ENCODE measurements at regions not wholly inside any gene's neighbourhood (a gene's known extent, or its start where the extent isn't known, plus 50 kb on each side); places are given as distances from the start of the nearest gene placed in this dataset.

DNA sequence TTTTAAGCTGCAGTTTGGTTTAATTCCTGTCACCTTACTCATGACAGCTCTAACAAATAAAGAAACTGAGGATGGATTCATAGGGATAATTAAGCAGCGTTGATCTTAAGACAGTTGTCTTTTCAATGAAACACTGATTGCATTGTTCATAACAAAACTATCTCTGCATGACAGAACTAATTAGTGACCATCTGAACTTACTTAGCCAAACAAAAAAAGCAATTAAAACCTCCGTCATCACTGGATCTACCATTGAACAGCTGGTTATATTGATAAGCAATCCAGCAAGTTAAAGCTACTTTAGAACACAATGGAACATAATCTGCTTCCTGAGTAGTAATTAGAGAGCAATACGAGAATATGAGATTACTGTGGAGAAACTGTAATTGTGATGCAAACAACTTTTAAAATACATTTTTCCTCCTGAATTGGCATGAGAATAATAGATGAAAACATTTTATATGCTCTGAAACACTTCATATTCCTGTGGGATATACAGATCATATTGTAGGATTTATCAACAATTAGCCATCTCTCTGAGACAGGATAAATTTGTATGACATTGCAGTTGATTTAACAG lies 2576.8 kb downstream of the PCDH7 start:
- Histone ChIP-seq H3K4me1 (ENCODE audit: insufficient read depth, low read length) (no peaks in the 10 kb centered on the region; the same call in 1 of the 2 replicates), H3K36me3 (ENCODE audit: insufficient read depth, low read length) (no peaks in the 10 kb centered on the region), H3K9ac (ENCODE audit: low read depth, low read length) (no peak overlapping the region), H3K9me3 (ENCODE audit: control insufficient read depth, insufficient read depth, low read length) (no peaks in the 10 kb centered on the region)

DNA sequence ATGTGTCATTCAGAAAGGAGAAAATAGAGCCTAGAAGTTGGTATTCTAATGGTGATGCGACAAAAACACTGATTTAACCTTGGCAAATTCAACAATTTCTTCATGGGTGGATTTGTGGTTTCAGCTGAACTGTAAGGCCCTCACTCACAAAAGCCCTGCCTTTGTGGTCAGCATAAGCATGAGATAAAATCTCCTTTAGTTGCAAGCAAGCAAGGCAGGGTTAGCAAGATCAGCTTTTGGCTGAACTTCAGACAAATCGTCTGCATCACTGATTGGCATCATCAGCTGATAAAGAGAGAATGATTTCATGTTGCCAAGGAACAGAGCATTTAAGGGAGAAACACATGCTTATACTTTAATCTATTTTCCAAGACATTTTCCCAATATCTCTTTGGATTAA lies 2582.2 kb downstream of the PCDH7 start:
- Histone ChIP-seq H3K9me3 (ENCODE audit: control insufficient read depth, insufficient read depth, low read length) (no peaks in the 10 kb centered on the region), H3K9ac (ENCODE audit: low read depth, low read length) (no peak overlapping the region), H3K36me3 (ENCODE audit: insufficient read depth, low read length) (no peaks in the 10 kb centered on the region), H3K4me1 (ENCODE audit: insufficient read depth, low read length) (no peaks in the 10 kb centered on the region; the same call in 1 of the 2 replicates)

DNA sequence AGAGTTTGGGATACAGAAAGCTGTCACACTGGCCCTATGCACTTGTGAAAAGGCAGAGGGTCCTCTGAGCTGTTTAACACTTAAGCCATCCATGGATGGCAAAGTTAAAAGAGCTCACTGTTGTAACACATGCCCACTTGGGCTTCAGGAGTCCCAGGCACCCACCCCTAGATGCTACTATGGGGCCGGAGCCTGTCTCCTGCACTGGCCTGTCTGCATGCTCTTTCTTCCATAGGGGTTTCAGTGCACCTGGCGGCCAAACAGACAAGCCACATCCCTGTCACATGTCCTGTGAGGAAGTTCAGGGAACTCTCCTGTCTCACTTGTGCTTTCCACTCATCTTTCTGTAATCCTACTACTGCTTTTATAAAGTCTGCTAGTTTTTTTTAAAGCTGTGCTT lies 2586.0 kb downstream of the PCDH7 start:
- H3K4me1 ChIP-seq (ENCODE audit: insufficient read depth, low read length), result no peaks in the 10 kb centered on the region
- H3K9me3 ChIP-seq (ENCODE audit: control insufficient read depth, insufficient read depth, low read length), result no peaks in the 10 kb centered on the region
- H3K9ac ChIP-seq (ENCODE audit: low read depth, low read length), result no peak overlapping the region
- no peaks in the 10 kb centered on the region for H3K36me3 ChIP-seq (ENCODE audit: insufficient read depth, low read length)

DNA sequence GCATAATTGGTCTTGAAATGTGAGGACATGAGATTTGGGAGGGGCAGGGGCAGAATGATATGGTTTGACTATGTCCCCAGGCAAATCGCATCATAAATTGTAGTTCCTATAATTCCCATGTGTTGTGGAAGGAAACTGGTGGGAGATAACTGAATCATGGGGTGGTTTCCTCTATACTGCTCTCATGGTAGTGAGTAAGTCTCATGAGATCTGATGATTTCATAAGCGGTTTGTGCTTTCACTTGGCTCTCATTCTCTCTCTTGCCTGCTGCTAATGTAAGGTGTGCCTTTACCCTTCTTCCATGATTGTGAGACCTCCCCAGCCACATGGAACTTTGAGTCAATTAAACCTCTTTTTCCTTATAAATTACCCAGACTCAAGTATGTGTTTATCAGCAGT lies 2595.9 kb downstream of the PCDH7 start:
- Histone ChIP-seq H3K9me3 (ENCODE audit: control insufficient read depth, insufficient read depth, low read length) (no peaks in the 10 kb centered on the region; the same call in 1 of the 2 replicates), H3K4me1 (ENCODE audit: insufficient read depth, low read length) (no peaks in the 10 kb centered on the region), H3K9ac (ENCODE audit: low read depth, low read length) (no peak overlapping the region), H3K36me3 (ENCODE audit: insufficient read depth, low read length) (no peaks in the 10 kb centered on the region)

DNA sequence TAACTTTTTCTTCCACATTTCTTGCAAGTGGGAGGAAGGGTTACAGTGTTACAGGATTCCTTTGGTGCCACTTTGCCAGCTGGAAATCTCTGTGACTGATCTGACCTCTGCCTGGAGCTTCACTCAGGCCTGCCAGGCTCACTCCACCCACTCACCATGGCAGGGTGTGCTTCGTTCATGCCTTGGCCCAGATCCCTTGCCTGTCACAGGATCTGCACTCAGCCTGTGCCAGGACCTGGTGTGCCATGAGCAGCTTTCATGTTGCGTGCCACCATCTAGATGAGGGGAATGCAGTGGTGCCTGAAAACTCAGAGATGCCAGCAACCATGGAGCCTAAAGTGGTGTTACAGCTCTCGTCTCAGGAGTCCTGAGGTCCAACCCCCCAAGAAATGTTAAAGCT lies 2596.4 kb downstream of the PCDH7 start:
- no peaks in the 10 kb centered on the region for H3K4me1 ChIP-seq (ENCODE audit: insufficient read depth, low read length)
- H3K9me3 ChIP-seq (ENCODE audit: control insufficient read depth, insufficient read depth, low read length), result no peaks in the 10 kb centered on the region; the same call in 1 of the 2 replicates
- no peaks in the 10 kb centered on the region for H3K36me3 ChIP-seq (ENCODE audit: insufficient read depth, low read length)
- no peak overlapping the region for H3K9ac ChIP-seq (ENCODE audit: low read depth, low read length)

DNA sequence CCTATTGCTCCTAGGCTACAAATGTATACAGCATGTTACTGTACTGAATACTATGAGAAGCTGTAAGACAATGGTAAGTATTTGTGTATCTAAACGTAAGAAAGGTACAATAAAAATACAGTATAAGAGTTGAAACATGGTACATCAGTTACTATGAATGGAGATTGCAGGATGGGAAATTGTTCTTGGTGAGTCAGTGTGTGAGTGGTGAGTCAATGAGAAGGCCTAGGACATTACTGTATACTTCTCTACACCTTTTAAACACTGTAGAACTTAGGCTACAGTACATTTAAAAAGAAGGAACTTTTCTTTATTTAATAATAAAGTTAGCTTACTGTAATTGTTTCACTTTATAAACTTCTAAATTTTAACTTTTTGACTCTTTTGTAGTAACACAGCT lies 2603.2 kb downstream of the PCDH7 start:
- H3K4me1 ChIP-seq (ENCODE audit: insufficient read depth, low read length), result no peaks in the 10 kb centered on the region
- no peak overlapping the region for H3K9ac ChIP-seq (ENCODE audit: low read depth, low read length)
- H3K36me3 ChIP-seq (ENCODE audit: insufficient read depth, low read length), result no peaks in the 10 kb centered on the region
- H3K9me3 ChIP-seq (ENCODE audit: control insufficient read depth, insufficient read depth, low read length), result no peaks in the 10 kb centered on the region

DNA sequence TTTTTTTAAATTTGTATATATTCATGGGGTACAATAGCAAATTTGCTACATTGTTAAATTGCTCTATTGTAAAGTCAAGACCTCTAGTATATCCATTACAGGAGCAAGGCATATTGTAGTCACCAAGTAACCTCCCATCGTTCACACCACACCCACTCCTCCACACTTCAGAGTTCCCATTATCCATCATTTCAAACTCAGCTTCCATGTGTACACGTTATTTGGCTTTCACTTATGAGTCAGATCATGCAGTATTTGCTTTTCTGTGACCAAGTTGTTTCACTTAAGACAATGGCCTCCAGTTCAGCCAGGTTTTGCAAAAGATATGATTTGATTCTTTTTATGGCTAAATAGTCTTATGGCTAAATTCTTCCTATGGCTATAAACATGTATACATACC lies 2614.2 kb downstream of the PCDH7 start:
- Histone ChIP-seq H3K4me1 (ENCODE audit: insufficient read depth, low read length) (no peaks in the 10 kb centered on the region), H3K9ac (ENCODE audit: low read depth, low read length) (no peak overlapping the region), H3K36me3 (ENCODE audit: insufficient read depth, low read length) (no peaks in the 10 kb centered on the region), H3K9me3 (ENCODE audit: control insufficient read depth, insufficient read depth, low read length) (peaks cover 8% of the 10 kb centered on the region)

DNA sequence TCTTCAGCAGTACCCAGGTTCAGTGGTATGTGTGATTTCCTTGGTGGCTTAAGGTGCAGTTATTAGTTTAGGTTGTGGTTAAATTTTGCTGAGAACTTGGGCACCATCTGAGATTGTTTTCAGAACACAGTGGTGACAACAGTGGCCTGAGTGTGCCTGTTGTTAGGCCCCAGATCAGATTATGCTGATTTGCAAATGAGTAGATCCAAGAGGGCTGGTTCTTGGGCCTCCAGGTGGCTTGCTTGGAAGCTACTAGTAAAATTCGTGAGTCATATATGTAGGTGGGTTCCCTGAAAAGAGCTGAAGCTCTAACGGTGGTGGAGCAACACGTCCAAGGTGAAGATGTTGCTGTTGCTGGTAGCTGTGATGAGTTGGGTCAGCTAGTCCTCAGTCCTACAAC lies 2619.6 kb downstream of the PCDH7 start:
- Histone ChIP-seq H3K36me3 (ENCODE audit: insufficient read depth, low read length) (no peaks in the 10 kb centered on the region), H3K4me1 (ENCODE audit: insufficient read depth, low read length) (no peaks in the 10 kb centered on the region), H3K9ac (ENCODE audit: low read depth, low read length) (no peak overlapping the region), H3K9me3 (ENCODE audit: control insufficient read depth, insufficient read depth, low read length) (no peaks in the 10 kb centered on the region)

DNA sequence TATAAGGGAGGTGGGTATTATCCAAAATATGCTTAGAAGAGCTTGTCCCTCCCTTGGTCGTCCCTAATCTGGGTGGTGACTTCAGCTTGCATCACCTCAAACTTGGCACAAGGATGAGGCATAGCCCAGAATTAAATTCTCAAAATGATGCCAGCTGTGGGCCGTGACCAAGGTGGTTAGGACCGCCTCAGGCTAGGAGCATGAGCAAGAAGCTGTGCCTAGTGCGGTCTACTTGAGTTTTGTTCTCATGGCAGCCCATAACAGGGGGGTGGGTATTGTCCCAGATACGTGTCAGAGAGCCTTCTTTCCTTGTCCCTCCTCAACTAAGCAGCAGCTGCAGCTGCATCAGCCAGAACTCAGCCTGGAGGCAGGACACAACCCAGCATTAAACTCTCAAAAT lies 2620.0 kb downstream of the PCDH7 start:
- Histone ChIP-seq H3K4me1 (ENCODE audit: insufficient read depth, low read length) (no peaks in the 10 kb centered on the region), H3K9me3 (ENCODE audit: control insufficient read depth, insufficient read depth, low read length) (no peaks in the 10 kb centered on the region), H3K36me3 (ENCODE audit: insufficient read depth, low read length) (no peaks in the 10 kb centered on the region), H3K9ac (ENCODE audit: low read depth, low read length) (no peak overlapping the region)

DNA sequence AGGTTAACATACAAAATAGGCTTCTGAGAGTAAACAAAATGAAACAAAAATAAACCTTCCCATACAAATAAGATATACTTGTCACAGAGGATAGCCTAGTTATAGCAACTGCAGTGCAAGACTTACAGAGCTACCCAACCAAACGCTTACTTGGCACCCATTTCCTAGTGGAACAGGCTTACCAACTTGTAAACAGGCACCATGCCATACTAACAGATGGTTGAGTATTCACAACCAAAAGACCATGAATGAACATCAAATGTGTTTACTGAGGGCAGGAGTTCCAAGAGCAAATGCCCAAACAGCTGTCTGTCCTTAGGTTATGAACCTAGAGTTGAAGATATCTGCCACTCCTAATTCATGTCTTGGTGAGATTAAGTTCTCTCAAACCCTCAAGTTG lies 2629.2 kb downstream of the PCDH7 start:
- Histone ChIP-seq H3K9ac (ENCODE audit: low read depth, low read length) (no peak overlapping the region), H3K36me3 (ENCODE audit: insufficient read depth, low read length) (no peaks in the 10 kb centered on the region), H3K9me3 (ENCODE audit: control insufficient read depth, insufficient read depth, low read length) (no peaks in the 10 kb centered on the region), H3K4me1 (ENCODE audit: insufficient read depth, low read length) (no peaks in the 10 kb centered on the region)

DNA sequence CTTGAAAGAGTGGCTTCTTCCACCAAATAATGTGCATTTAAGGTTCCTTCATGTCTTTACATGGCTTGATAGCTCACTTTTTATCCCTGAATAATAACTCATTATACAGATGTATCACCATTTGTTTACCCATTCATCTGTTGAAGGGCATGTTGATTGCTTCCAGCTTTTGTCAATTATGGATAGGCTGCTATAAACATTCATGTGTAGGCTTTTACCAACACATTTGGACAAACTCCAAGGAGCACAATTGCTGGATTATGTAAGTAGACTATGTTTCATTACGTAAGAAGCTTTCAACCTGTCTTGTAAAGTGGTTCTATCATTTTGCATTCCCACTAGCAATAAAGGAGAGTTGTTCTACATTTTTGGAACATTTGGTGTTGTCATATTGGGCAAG lies 2637.0 kb downstream of the PCDH7 start:
- no peaks in the 10 kb centered on the region for H3K36me3 ChIP-seq (ENCODE audit: insufficient read depth, low read length)
- no peaks in the 10 kb centered on the region for H3K9me3 ChIP-seq (ENCODE audit: control insufficient read depth, insufficient read depth, low read length)
- H3K4me1 ChIP-seq (ENCODE audit: insufficient read depth, low read length), result no peaks in the 10 kb centered on the region
- no peak overlapping the region for H3K9ac ChIP-seq (ENCODE audit: low read depth, low read length)

DNA sequence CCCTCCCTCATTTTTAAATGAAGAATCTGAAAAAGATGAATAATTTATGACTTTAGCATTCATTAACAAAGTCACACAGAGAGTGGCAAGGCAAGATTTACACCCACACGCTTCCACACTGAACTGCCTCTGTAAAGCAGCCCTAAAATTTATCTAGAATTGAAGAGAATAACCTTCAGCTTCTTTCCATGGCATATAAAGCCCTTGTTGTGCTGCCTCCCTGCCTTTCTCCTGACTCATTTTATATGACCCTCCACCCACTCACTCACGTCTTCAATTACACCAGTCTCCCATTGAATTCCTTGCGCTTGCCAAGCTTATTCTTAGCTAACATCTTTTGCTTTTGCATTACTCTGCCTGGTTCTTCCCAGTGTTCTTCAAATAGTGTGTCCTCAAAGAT lies 2649.3 kb downstream of the PCDH7 start:
- Histone ChIP-seq H3K9ac (ENCODE audit: low read depth, low read length) (no peak overlapping the region), H3K36me3 (ENCODE audit: insufficient read depth, low read length) (no peaks in the 10 kb centered on the region), H3K4me1 (ENCODE audit: insufficient read depth, low read length) (no peaks in the 10 kb centered on the region), H3K9me3 (ENCODE audit: control insufficient read depth, insufficient read depth, low read length) (no peaks in the 10 kb centered on the region)

DNA sequence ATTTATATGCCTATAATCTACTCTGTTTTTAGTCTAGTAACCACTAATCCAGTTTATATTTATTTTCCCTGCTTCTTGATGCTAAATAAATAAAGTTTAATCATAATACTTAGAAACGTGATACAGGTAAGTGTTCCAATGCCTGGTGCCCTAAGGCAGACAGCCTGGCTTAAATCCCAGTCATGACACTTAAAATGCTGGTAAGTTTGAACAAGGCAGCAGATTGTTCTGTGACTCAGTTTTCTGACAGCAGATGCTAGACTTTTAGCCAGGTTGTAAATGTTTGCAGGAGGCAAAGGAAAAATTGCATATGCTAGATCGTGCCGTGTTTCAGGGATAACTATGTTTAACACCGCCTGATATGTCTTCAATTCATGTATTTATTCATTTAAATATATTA lies 2661.6 kb downstream of the PCDH7 start:
- Histone ChIP-seq H3K9ac (ENCODE audit: low read depth, low read length) (no peak overlapping the region), H3K36me3 (ENCODE audit: insufficient read depth, low read length) (no peaks in the 10 kb centered on the region), H3K9me3 (ENCODE audit: control insufficient read depth, insufficient read depth, low read length) (no peaks in the 10 kb centered on the region), H3K4me1 (ENCODE audit: insufficient read depth, low read length) (peaks cover 3% of the 10 kb centered on the region; the same call in 1 of the 2 replicates)

DNA sequence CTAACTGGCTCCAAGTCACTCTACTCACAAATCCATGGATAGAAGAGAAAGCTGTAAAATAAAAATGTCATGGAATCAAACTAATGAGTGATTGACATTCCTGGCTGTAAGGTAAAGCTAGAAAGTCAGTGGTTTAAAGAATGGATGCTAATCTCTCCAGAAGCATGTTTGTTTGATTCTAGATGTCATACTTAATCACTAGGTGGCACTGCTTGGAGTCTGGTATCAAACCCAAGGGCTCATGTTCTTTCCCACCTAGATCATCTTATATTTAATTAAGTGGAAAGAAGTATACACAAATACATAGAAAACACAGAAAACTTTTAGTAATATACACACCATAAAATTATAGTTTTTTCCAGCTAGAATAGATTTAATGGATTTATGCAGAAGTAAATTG lies 2666.6 kb downstream of the PCDH7 start:
- no peak overlapping the region for H3K9ac ChIP-seq (ENCODE audit: low read depth, low read length)
- no peaks in the 10 kb centered on the region for H3K9me3 ChIP-seq (ENCODE audit: control insufficient read depth, insufficient read depth, low read length)
- H3K36me3 ChIP-seq (ENCODE audit: insufficient read depth, low read length), result no peaks in the 10 kb centered on the region
- no peaks in the 10 kb centered on the region for H3K4me1 ChIP-seq (ENCODE audit: insufficient read depth, low read length)

DNA sequence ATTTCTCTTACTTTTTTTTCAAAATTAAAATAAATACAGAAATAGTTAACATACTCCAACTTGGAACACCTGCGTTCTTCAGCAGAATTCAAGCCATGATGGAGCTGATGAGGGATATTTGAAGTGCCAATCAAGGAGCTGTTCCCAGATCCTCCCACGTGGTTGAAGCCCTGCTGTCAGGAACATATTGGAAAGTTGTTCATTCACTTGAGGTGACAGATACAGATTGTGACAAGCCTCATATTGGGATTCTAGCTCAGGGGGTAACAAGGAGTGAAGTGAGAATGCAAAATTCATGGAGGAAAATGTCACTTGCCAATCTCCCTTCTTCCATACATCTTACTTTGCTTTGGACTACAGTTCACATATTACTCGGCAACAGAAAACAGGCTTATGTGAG lies 2670.8 kb downstream of the PCDH7 start:
- H3K4me1 ChIP-seq (ENCODE audit: insufficient read depth, low read length), result no peaks in the 10 kb centered on the region
- H3K9ac ChIP-seq (ENCODE audit: low read depth, low read length), result no peak overlapping the region
- no peaks in the 10 kb centered on the region for H3K36me3 ChIP-seq (ENCODE audit: insufficient read depth, low read length)
- no peaks in the 10 kb centered on the region for H3K9me3 ChIP-seq (ENCODE audit: control insufficient read depth, insufficient read depth, low read length)

Data from ES-I3 (cell line).